SJCRH30 (cell line): ENCODE measurements at regions not wholly inside any gene's neighbourhood (a gene's known extent, or its start where the extent isn't known, plus 50 kb on each side); places are given as distances from the start of the nearest gene placed in this dataset.
"Not testable (repeated sequence)": the region's sequence is repeated elsewhere in the genome, so short reads cannot be mapped to it uniquely, and the experiment has no call there.

Experiments used
- DNase-seq, 2 experiments: peaks; one replicate each; pipeline ENCODE4 v3.0.0-alpha.2; 2015 to 2020
- H3K27ac ChIP-seq: fragments of 250-450 bp; sonication (Bioruptor Pico); 2 replicates; pipeline ENCODE4 v1.5.1; 2020; ENCODE audit warnings: mild to moderate bottlenecking, moderate library complexity
- H3K27me3 ChIP-seq: fragments of 250-450 bp; sonication (Bioruptor Pico); 2 replicates; pipeline ENCODE4 v1.5.1; 2020; ENCODE audit warnings: mild to moderate bottlenecking, moderate library complexity
- H3K36me3 ChIP-seq: fragments of 250-450 bp; sonication (Bioruptor Pico); 2 replicates; pipeline ENCODE4 v1.5.1; 2020; ENCODE audit warnings: mild to moderate bottlenecking, moderate library complexity
- H3K4me1 ChIP-seq: fragments of 250-450 bp; sonication (Bioruptor Pico); 2 replicates; pipeline ENCODE4 v1.5.1; 2020; ENCODE audit warnings: mild to moderate bottlenecking, moderate library complexity
- H3K4me3 ChIP-seq: fragments of 250-450 bp; sonication (Bioruptor Pico); 2 replicates; pipeline ENCODE4 v1.5.1; 2020; ENCODE audit warnings: mild to moderate bottlenecking, moderate library complexity
- H3K9me3 ChIP-seq: fragments of 250-450 bp; sonication (Bioruptor Pico); replicated peaks from 2 replicates; pipeline ENCODE4 v1.5.1; 2020; ENCODE audit warnings: mild to moderate bottlenecking, moderate library complexity

DNA sequence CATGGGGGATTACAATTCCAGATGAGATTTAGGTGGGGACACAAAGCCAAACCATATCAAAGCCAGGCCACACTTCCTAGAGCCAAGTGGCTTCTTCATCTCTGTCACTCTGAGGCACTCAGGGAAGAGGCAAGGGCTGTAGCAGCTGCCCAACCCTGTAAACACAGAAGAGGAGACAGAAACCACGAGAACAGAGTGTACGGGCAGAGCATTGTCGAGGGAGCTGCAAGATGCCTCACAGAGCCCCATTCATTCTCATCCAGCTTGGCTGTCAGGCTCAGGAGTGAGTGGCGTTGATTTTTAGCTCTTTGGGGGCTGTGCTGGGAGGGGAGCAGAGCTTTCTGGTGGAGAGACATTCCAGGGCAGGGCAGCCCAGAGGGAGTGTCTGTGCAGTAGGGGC lies 117.2 kb upstream of the SALL1 start:
- DNase-seq: no peak
- Histone ChIP-seq H3K4me3 (no peak overlapping the region), H3K4me1 (no peaks in the 10 kb centered on the region), H3K27ac (no peak overlapping the region), H3K36me3 (no peaks in the 10 kb centered on the region), H3K9me3 (no peaks in the 10 kb centered on the region), H3K27me3 (no peaks in the 10 kb centered on the region)

DNA sequence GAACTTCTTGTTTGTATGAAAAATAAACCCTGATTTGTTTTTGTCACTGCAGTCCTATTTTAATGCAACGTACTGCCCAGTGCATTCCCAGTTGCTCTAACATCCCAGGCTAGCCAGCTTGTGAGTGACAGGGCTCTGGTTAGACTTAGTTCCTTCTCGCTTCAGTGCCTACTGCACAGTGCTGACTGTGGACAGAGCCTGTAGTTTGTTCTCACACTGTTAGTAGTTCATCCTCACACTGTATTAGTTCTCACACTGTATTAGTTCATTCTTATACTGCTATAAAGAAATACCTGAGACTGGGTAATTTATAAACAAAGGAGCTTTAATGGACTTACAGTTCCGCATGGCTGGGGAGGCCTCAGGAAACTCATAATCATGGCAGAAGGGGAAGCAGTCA lies 116.6 kb upstream of the SALL1 start:
- Histone ChIP-seq H3K9me3 (no peaks in the 10 kb centered on the region), H3K4me1 (no peaks in the 10 kb centered on the region), H3K4me3 (no peak overlapping the region), H3K27me3 (no peaks in the 10 kb centered on the region), H3K36me3 (no peaks in the 10 kb centered on the region), H3K27ac (no peak overlapping the region)
- DNase-seq: no peak

DNA sequence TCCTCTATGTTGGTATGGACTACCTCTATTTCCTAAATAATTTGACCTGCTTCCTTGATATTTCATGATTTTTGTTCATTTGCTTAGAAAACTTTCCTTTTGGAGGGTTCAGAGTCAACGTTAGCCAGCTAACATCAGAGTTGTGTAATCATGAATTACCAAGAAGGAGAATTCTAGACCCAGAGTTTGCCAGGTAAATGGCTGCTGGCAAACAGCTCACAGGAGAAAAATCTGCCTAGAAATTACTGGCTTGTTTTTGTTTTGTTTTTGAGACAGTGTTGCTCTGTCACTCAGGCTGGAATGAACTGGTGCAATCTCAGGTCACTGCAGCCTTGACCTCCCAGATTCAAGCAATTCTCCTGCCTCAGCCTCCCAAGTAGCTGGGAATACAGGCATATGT lies 111.4 kb upstream of the SALL1 start:
- no peak for DNase-seq
- Histone ChIP-seq H3K27ac (no peak overlapping the region), H3K27me3 (no peaks in the 10 kb centered on the region), H3K36me3 (no peaks in the 10 kb centered on the region), H3K4me3 (no peak overlapping the region), H3K9me3 (no peaks in the 10 kb centered on the region), H3K4me1 (no peaks in the 10 kb centered on the region)

DNA sequence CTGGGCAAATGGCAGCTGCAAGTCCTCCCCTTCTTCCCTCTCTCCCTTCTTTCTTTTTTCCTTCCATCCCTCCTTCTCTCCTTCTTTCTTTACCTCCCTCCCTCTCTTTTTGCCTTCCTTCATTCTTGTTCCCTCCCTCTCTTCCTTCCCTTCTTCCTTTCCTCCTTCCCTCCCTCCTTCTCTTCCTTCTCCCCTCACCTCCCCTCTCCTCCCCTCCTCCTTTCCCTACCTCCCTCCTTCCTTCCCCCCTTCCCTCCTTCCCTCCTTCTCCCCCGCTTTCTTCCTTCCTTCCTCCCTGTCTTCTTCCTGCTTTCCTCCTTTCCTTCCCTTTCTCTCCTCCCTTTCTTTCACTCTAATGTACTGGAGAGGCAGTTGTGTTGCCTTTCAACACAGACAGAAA lies 110.8 kb upstream of the SALL1 start:
- H3K36me3 ChIP-seq: no peaks in the 10 kb centered on the region

DNA sequence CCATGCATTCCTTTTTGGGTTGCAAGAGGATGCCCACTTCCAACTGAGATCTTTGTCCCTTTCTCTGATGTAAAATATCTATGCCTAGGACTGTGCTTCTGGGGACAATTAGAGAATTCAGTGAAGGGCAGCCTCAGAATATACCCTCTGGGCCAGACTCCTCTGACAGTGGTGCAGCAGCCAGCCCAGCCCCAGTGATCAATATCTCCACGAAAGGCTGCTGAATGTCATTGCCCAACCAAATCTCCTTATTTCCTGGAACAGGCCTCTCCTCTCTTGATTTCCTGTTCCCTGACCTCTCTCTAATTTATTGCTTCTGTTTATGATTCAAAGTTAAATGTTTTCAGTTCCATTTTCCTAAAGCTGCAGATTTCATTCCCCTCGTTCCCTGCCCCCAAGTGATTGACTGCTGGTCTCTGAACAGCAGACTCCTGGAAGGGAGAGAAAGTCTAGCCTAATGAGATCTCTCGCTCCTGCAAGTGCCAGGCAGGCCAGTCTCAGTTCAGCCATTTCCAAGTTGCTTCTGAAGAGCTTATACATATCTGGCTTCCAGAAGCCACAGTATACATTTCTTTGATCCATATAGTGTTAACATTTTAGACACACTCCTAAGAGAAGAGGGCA lies 104.4 kb upstream of the SALL1 start:
- H3K4me1 ChIP-seq: no peaks in the 10 kb centered on the region
- H3K9me3 ChIP-seq: no peaks in the 10 kb centered on the region
- H3K27me3 ChIP-seq: no peaks in the 10 kb centered on the region
- no peak overlapping the region for H3K4me3 ChIP-seq
- H3K36me3 ChIP-seq: no peaks in the 10 kb centered on the region
- H3K27ac ChIP-seq: no peak overlapping the region
- no peak for DNase-seq

More for the DNA sequence above, 110.8 kb upstream of the SALL1 start:
- H3K27me3 ChIP-seq: no peaks in the 10 kb centered on the region
- DNase-seq: no peak
- no peak overlapping the region for H3K27ac ChIP-seq
- no peaks in the 10 kb centered on the region for H3K9me3 ChIP-seq
- no peaks in the 10 kb centered on the region for H3K4me1 ChIP-seq
- H3K4me3 ChIP-seq: no peak overlapping the region

DNA sequence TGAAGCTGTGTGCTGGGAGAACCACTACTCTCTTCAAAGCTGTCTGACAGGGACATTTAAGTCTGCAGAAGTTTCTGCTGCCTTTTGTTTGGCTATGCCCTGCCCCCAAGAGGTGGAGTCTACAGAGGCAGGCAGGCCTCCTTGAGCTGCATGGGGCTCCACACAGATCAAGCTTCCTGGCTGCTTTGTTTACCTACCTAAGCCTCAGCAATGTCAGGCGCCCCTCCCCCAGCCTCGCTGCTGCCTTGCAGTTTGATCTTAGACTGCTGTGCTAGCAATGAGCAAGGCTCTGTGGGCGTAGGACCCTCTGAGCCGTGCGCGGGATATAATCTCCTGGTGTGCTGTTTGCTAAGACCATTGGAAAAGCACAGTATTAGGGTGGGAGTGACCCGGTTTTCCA lies 103.3 kb upstream of the SALL1 start:
- DNase-seq, H3K4me1 ChIP-seq, H3K36me3 ChIP-seq, H3K4me3 ChIP-seq, H3K27me3 ChIP-seq, H3K9me3 ChIP-seq, H3K27ac ChIP-seq: not testable (repeated sequence)

DNA sequence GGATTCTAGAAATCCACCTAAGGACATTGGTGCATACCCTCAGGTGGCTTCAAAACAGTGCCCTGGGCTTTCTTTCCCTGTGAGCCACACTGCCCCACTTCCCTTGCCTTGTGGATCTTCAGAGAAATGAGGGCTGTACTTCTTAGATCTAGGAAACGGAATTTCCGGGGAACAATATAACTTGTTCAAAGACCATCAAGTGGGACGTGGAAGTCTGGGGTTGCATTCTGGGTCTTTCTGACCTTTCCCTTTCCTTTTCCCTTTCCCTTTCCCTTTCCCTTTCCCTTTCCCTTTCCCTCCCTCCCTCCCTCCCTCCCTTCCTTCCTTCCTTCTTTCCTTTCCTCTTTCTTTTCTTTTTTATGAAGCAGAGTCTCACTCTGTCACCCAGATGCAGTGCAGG lies 97.1 kb upstream of the SALL1 start:
- Histone ChIP-seq H3K4me1 (no peaks in the 10 kb centered on the region), H3K27me3 (no peaks in the 10 kb centered on the region), H3K27ac (no peak overlapping the region), H3K36me3 (no peaks in the 10 kb centered on the region), H3K4me3 (no peak overlapping the region), H3K9me3 (no peaks in the 10 kb centered on the region)
- no peak for DNase-seq

DNA sequence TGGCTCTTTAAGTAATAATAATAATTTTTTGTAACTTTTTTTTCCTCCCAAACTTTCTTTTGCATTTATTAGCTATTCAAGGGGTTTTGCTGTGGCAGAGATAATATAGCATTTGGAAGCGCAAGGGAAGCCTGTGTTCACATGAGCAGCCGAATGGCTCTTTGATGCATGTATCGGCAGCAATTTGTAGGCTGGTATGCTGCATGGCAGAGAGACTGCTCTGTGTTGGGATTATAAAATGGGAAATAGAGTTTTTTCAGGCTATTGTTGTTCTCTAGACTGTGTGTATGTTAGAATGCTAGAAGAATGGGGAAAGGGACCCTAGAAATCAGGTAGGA lies 94.6 kb upstream of the SALL1 start:
- Histone ChIP-seq H3K4me3 (no peak overlapping the region), H3K27ac (no peak overlapping the region), H3K27me3 (no peaks in the 10 kb centered on the region), H3K36me3 (no peaks in the 10 kb centered on the region), H3K9me3 (no peaks in the 10 kb centered on the region), H3K4me1 (no peaks in the 10 kb centered on the region)
- DNase-seq: no peak

DNA sequence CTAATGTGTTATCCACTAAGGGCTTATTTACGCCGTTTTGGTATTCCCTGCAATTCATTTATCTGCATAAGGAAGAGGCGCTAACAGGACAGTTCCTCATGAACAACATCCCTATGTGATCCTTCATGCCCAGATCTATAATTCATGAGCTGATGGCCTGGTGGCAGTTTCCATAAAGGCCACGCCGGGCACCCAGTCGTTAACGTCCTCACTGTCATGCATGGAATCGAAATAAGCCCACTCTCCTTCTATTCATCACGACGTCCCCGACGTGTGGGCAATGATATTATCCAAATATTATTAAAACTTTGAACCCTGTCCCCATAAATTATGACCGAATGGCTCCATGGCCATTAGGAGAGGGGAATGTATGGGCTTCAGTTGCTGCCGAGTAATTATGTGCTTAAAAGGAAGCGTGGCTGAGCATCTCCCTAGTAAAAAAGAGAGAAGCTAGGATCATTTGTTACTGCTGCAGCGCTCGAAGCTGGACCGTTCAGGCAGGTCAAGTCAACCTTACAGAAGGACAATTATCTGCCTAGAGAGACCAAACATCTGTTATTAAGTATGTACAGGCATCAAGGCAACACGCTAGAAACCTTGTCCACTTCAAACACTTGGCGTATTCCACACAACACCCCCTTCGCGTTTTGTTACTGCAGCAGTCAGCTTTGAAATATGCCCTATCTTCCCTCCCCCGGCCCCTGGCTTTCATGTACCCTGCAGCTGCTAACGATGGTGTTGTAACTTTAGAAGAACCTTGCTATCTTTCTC lies 94.0 kb upstream of the SALL1 start:
- H3K27me3 ChIP-seq: no peaks in the 10 kb centered on the region
- no peak overlapping the region for H3K4me3 ChIP-seq
- H3K27ac ChIP-seq: no peak overlapping the region
- DNase-seq: no peak
- no peaks in the 10 kb centered on the region for H3K9me3 ChIP-seq
- no peaks in the 10 kb centered on the region for H3K4me1 ChIP-seq
- no peaks in the 10 kb centered on the region for H3K36me3 ChIP-seq

DNA sequence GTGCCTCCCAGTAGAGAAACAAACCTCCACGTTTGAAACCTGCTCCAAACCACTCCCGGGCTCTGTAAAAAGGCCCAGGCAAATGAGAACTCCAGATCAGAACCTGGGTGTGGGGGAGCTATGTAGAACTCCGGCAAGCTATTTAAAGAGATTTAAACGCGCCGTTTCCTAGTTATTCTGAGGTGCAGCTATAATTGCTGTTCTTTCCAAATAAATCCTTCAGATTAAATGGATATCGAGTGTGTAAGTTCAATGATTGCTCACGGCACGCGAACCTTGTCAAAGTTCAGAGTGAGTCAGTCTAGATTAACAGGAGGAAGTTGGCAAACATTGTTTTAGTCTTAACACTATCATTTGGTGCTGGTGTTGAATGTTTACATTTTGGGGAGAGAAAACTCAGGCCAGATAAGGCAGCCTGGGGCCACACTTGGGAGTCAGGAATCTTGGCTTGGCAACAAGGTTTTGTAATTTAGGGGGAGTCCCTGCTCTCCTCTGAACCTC lies 92.9 kb upstream of the SALL1 start:
- no peaks in the 10 kb centered on the region for H3K9me3 ChIP-seq
- DNase-seq: no peak
- no peaks in the 10 kb centered on the region for H3K36me3 ChIP-seq
- no peak overlapping the region for H3K4me3 ChIP-seq
- no peak overlapping the region for H3K27ac ChIP-seq
- no peaks in the 10 kb centered on the region for H3K27me3 ChIP-seq
- no peaks in the 10 kb centered on the region for H3K4me1 ChIP-seq

DNA sequence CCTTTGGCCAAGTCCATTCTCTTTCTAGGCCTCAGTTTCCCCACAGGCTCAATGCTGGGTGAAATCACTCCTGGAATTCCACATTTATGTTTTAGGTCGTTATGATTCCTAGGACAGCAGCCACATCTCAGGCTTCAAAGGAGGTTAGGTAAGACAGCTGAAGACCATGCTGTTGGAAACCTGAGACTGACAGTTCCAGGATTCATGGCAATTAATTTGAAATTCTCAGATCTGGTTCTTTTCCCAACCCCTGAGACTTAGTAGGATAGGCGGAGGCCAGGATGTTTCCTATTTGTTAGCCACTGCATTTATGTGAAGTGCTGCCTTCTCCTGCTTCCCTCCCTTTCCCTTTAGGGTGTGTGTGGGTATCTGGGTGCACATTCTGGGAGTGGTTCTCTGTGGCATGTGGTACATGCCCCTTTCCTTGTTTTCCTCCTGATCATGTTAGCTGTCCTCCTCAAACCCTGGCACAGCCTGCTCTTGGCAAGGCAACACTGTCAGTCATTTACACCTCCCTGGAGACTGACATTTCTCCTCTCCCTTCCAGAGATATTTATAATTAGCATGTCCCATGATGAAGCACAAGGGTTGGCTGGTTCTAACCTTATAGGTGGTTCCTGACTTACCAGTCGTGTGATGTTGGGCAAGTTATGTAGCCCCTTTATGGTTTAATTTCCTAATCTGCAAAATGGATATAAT lies 91.4 kb upstream of the SALL1 start:
- no peak overlapping the region for H3K4me3 ChIP-seq
- H3K27ac ChIP-seq: no peak overlapping the region
- H3K36me3 ChIP-seq: no peaks in the 10 kb centered on the region
- DNase-seq: no peak
- H3K4me1 ChIP-seq: no peaks in the 10 kb centered on the region
- no peaks in the 10 kb centered on the region for H3K27me3 ChIP-seq
- H3K9me3 ChIP-seq: no peaks in the 10 kb centered on the region

DNA sequence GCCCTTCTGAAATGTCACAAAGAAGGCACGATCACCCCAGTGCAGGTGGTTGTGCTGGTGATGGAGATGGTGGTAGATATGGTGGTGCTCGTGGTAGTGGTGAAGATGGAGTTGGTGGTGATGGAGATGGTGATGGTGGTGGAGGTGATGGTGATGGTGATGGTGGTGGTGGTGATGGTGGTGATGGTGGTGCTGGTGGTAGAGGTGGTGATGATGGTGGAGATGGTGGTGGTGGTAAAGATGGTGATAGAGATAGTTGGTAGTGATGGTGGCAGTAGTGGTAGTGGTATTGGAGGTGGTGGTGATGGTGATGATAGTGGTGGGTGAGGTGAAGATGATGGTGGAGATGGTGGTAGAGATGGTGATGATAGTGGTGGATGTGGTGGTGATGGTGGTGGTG lies 88.1 kb upstream of the SALL1 start:
- H3K27ac ChIP-seq: no peak overlapping the region
- no peaks in the 10 kb centered on the region for H3K4me1 ChIP-seq
- DNase-seq: no peak
- H3K9me3 ChIP-seq: no peaks in the 10 kb centered on the region
- peaks cover 3% of the 10 kb centered on the region for H3K27me3 ChIP-seq
- no peak overlapping the region for H3K4me3 ChIP-seq
- no peaks in the 10 kb centered on the region for H3K36me3 ChIP-seq

DNA sequence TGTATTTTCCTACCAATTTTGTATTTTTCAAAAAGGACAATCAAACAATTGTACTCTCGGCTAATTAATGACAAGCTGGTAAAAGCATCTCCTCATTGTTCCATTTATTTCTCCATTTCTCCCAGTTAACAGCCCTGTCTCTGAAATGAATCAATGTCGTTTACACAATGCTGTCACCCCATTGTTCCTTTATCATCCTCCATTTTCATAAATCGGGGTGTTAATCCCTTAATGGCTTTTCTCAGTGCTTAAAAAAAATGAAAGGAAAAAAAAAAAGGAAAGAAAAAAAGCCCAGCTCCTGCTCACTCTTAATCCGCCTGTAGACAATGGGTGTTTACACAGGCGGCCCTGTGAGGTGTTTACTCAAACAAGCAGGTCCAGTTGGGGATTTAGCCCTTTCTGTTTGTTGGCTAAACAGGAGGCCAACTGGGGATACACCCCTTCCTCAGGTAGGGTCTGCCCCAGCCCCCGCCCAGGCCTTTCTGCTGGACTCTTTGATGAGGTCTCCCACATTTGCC lies 86.8 kb upstream of the SALL1 start:
- Histone ChIP-seq H3K27ac (no peak overlapping the region), H3K9me3 (no peaks in the 10 kb centered on the region), H3K36me3 (no peaks in the 10 kb centered on the region), H3K4me3 (no peak overlapping the region), H3K4me1 (no peaks in the 10 kb centered on the region), H3K27me3 (peaks cover 3% of the 10 kb centered on the region)
- DNase-seq: no peak

DNA sequence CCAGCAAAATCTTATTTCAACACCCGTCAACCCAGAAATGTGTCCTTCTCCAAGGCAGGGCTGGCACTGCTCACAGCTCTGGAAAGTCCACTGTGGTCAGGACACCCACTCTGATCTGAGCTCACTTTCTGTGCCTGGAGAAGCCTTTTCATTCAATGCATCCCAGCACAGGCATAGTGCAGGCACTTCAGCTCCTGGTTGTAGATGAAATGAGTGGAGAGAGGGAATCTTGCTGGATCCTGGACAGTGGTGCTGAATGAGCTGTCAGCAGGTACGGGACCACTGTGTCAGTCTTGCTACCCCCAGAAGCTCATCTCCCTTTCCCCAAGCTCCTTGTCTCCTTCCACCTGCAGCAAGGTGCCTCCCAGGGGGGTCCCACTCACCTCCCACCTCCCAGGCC lies 86.1 kb upstream of the SALL1 start:
- Histone ChIP-seq H3K4me1 (no peaks in the 10 kb centered on the region), H3K27me3 (peaks cover 3% of the 10 kb centered on the region), H3K27ac (no peak overlapping the region), H3K9me3 (no peaks in the 10 kb centered on the region), H3K36me3 (no peaks in the 10 kb centered on the region), H3K4me3 (no peak overlapping the region)
- DNase-seq: no peak

DNA sequence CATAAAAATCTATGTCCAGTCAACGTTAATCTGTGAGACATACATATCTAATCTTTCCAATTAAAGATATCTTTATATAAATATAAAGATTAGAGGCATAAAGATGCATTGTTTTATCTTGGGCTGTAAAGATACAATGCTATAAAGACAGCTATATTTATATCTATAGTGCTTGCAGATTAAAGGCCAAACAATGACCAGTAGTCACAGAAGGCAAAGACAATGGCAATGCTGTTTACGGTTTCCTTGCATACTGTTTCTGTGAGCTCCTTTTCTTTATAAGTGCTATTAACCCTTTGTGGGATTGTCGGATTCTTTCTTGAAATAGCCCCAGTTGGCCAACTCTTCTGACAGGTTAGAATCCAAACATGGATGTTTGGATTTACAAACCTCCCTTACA lies 85.5 kb upstream of the SALL1 start:
- Histone ChIP-seq H3K36me3 (no peaks in the 10 kb centered on the region), H3K27me3 (peaks cover 3% of the 10 kb centered on the region), H3K27ac (no peak overlapping the region), H3K4me3 (no peak overlapping the region), H3K4me1 (no peaks in the 10 kb centered on the region), H3K9me3 (no peaks in the 10 kb centered on the region)
- DNase-seq: no peak
